Panc1 (cell line): ENCODE measurements at regions not wholly inside any gene's neighbourhood (a gene's known extent, or its start where the extent isn't known, plus 50 kb on each side); places are given as distances from the start of the nearest gene placed in this dataset.

Experiments used
- ATAC-seq: fragments of 200-7000 bp; cut with Tn5 transposase; 2 replicates; pipeline ENCODE4 v1.9.1; 2020; ENCODE audit warnings: mild to moderate bottlenecking, moderate library complexity
- BruUV-seq: library from RNA; stranded (reverse); fragments of 400-500 nt; replicated peaks from 2 replicates; lab custom pipeline; 2021; lab: Mats Ljungman, UMichigan
- CTCF ChIA-PET: fragments of 300-600 bp; sonication (Branson Sonifier 250); formaldehyde crosslinking; loops from one replicate; lab custom pipeline; 2022; ENCODE audit warnings: antibody characterized with exemption; lab: Charles Lee
- POLR2A ChIA-PET: fragments of 300-600 bp; sonication (Branson Sonifier 250); formaldehyde crosslinking; loops from one replicate; lab custom pipeline; 2022; ENCODE audit warnings: antibody characterized with exemption; lab: Charles Lee
- DNase-seq: peaks from one replicate; pipeline ENCODE4 v3.0.0-alpha.2; 2010; ENCODE audit warnings: low read depth, low spot score
- H3K27ac ChIP-seq: 2 replicates; pipeline ENCODE4 v1.5.1; 2011; ENCODE audit warnings: mild to moderate bottlenecking, low read length, inconsistent platforms
- H3K27me3 ChIP-seq: fragments of 200-500 bp; sonication (Bioruptor generic); 2 replicates; pipeline ENCODE4 v1.6.0; 2014; ENCODE audit warnings: low read length, inconsistent platforms; ENCODE audit not compliant: control insufficient read depth, insufficient read depth
- H3K36me3 ChIP-seq: fragments of 200-500 bp; sonication (Bioruptor generic); 2 replicates; pipeline ENCODE4 v1.5.1; 2014; ENCODE audit warnings: inconsistent platforms, mild to moderate bottlenecking, low read length, moderate library complexity; ENCODE audit not compliant: control insufficient read depth, insufficient read depth
- H3K4me1 ChIP-seq: 2 replicates; pipeline ENCODE4 v1.5.1; 2011; ENCODE audit warnings: inconsistent platforms, mild to moderate bottlenecking, low read length, moderate library complexity; ENCODE audit not compliant: control insufficient read depth, insufficient read depth
- H3K4me3 ChIP-seq, 2 experiments: 2 replicates each; pipeline ENCODE4 v1.5.1; 2011 to 2012; ENCODE audit warnings: low read depth in 2 of 2, low read length in 2 of 2, mild to moderate bottlenecking in 2 of 2, inconsistent platforms in 1 of 2, moderate library complexity in 1 of 2
- H3K9me3 ChIP-seq: fragments of 200-500 bp; sonication (Bioruptor generic); 2 replicates; pipeline ENCODE4 v1.5.1; 2014; ENCODE audit warnings: low read depth, mild to moderate bottlenecking, inconsistent platforms, low read length, moderate library complexity; ENCODE audit not compliant: control insufficient read depth, insufficient read depth
- CTCF ChIP-seq: fragments of 450-650 bp; IDR thresholded peaks from 2 replicates; pipeline ENCODE4 v1.5.1; 2017; ENCODE audit warnings: mild to moderate bottlenecking
- POLR2AphosphoS5 ChIP-seq: IDR thresholded peaks from 2 replicates; pipeline ENCODE4 v1.6.1; 2012; ENCODE audit warnings: mild to moderate bottlenecking, low read depth, low read length, moderate library complexity
- SIN3A ChIP-seq: IDR thresholded peaks from 2 replicates; pipeline ENCODE4 v1.6.1; 2012; ENCODE audit warnings: low read depth, mild to moderate bottlenecking, low read length, moderate library complexity, borderline replicate concordance; ENCODE audit not compliant: insufficient read depth
- TCF7L2 ChIP-seq: IDR thresholded peaks from 2 replicates; pipeline ENCODE4 v1.6.1; 2011; ENCODE audit warnings: mild to moderate bottlenecking, low read depth, low read length, inconsistent platforms
- in situ Hi-C: cut with HindIII; loops from 2 replicates; pipeline ENCODE4 v1.10.0; 2016; ENCODE audit warnings: low sequenced_read_pairs, low pct_unique_long_range_greater_than_20kb
- intact Hi-C: fragments of 100-400 bp; cut with micrococcal nuclease; formaldehyde crosslinking; loops from one replicate; pipeline ENCODE4 v1.10.0; 2022; ENCODE audit not compliant: unreplicated experiment
- TF ChIP-seq, protein P1 (sequence below), 2 experiments: IDR thresholded peaks; 2 replicates each; pipeline ENCODE4 v1.6.1; 2011 to 2012; ENCODE audit warnings: low read depth in 2 of 2, control low read depth in 1 of 2, low read length in 1 of 2, mild to moderate bottlenecking in 1 of 2, moderate library complexity in 1 of 2; ENCODE audit not compliant: insufficient read depth in 1 of 2

- CTCF ChIA-PET, result no interaction called here
- Histone ChIP-seq H3K36me3 (no peaks in the 10 kb centered on the region), H3K4me1 (no peaks in the 10 kb centered on the region), H3K27me3 (no peaks in the 10 kb centered on the region), H3K9me3 (no peaks in the 10 kb centered on the region), H3K27ac (no peak overlapping the region), H3K4me3 (no peak overlapping the region)
- in situ Hi-C loops, result no loop called here
- intact Hi-C loops, result no loop called here
- POLR2A ChIA-PET, result no interaction called here
- TF ChIP-seq POLR2AphosphoS5 (no peak), TCF7L2 (no peak), CTCF (no peak), SIN3A (no peak)
- TF ChIP-seq, protein P1, sequence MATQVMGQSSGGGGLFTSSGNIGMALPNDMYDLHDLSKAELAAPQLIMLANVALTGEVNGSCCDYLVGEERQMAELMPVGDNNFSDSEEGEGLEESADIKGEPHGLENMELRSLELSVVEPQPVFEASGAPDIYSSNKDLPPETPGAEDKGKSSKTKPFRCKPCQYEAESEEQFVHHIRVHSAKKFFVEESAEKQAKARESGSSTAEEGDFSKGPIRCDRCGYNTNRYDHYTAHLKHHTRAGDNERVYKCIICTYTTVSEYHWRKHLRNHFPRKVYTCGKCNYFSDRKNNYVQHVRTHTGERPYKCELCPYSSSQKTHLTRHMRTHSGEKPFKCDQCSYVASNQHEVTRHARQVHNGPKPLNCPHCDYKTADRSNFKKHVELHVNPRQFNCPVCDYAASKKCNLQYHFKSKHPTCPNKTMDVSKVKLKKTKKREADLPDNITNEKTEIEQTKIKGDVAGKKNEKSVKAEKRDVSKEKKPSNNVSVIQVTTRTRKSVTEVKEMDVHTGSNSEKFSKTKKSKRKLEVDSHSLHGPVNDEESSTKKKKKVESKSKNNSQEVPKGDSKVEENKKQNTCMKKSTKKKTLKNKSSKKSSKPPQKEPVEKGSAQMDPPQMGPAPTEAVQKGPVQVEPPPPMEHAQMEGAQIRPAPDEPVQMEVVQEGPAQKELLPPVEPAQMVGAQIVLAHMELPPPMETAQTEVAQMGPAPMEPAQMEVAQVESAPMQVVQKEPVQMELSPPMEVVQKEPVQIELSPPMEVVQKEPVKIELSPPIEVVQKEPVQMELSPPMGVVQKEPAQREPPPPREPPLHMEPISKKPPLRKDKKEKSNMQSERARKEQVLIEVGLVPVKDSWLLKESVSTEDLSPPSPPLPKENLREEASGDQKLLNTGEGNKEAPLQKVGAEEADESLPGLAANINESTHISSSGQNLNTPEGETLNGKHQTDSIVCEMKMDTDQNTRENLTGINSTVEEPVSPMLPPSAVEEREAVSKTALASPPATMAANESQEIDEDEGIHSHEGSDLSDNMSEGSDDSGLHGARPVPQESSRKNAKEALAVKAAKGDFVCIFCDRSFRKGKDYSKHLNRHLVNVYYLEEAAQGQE (IDR thresholded peaks at IDR 0.05; ENCODE audit: insufficient read depth in 1 of 2, low read depth in 2 of 2, low read length in 1 of 2), result no peak
- DNase-seq, result no peak
- no TSS peak for BruUV-seq
- no peak for ATAC-seq
These were observed 101.5 kb downstream of the LRRC70 start for GRCh38 chr5:62680121-62680520.
